Posterior vena cava (tissue), 2 donors: ENCODE measurements at regions not wholly inside any gene's neighbourhood (a gene's known extent, or its start where the extent isn't known, plus 50 kb on each side); places are given as distances from the start of the nearest gene placed in this dataset.

Source experiments
- DNase-seq: peaks from one replicate; pipeline ENCODE4 v3.0.0-alpha.2; 2020; ENCODE audit warnings: low spot score
- intact Hi-C, 2 donors: fragments of 100-400 bp; cut with DNase I; formaldehyde crosslinking; loops; one replicate each; pipeline versions ENCODE4 v1.14.1 to v1.14.2; 2022 to 2023
- donor health status: DM: yes; HTN: yes; CAD: no.
- donor health status: DM: yes; HTN: yes; CAD: no.

DNA sequence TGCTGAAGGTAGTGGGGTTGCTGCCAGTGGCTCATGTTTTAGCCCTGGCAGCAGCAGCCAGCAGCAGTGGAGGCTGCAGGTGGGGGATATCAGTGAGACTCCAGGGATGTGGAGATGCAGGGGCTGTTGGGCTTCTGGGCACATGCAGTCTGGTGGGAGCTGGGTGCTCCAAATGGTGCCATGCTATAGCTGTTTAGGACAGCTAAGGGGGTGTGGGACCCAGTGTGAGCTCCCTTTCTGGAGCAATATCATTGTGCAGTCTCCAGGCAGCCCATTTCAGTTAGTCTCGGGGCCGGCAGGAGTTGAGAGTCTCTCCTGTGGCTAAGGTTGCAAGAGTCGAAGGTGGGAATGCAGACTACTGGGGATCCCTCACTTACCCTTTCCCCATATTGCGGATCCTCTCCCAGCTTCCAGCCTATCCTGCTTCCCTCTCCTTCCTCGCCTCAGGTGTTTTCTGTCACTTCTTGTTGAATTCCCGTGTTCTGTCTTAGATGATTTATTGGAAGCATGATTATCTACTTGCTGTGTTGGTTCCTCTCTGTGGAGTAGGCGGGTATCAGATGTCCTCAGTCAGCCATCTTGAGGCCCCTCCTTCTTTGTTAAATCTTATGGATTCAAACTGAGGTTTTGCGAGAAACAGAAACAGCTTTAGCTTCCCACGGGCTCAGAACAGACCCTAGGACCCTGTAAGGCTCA is 112.0 kb downstream of the FAM43A start:
- intact Hi-C loops: no loop called here
- DNase-seq: no peak

DNA sequence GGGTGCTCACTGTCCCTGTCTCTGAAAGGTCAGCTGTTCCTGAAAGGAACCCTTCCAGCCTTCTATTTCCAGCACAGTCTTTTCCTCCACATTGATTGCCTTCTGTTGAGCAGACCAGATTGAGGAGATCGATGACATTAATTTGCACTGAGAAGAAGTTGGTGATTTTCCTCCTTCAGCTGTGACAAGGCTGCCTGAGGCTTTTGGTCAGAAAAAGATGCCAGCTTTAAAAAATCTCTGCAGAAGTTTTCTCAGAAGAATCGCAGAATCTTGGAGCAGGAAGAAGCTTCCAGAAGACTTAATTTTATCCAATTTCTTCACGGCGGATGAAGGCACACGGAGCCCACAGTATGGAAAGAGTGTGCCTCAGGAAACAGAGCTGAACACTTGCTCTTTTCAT is 112.8 kb downstream of the FAM43A start:
- no peak for DNase-seq
- intact Hi-C loops: no loop called here

DNA sequence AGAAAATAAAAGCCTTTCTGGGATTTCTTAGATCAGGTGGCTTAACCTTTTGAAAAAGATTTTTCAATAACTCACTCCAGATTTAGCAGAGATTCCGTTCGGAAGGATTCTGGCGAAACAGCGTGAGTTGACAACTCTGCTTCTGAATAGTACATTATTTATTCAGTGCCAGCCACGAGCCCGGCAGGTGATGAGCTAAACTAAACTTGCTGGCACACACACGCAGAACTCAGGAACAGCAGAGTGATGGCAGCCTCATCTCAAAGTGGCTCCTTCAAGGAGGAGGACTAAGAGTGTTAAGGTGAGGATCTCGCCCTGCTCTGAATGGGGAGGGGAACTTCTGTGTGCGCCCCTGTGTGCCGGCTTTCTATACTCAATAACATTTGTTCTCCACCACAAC is 114.3 kb downstream of the FAM43A start:
- intact Hi-C loops: no loop called here
- DNase-seq: no peak

DNA sequence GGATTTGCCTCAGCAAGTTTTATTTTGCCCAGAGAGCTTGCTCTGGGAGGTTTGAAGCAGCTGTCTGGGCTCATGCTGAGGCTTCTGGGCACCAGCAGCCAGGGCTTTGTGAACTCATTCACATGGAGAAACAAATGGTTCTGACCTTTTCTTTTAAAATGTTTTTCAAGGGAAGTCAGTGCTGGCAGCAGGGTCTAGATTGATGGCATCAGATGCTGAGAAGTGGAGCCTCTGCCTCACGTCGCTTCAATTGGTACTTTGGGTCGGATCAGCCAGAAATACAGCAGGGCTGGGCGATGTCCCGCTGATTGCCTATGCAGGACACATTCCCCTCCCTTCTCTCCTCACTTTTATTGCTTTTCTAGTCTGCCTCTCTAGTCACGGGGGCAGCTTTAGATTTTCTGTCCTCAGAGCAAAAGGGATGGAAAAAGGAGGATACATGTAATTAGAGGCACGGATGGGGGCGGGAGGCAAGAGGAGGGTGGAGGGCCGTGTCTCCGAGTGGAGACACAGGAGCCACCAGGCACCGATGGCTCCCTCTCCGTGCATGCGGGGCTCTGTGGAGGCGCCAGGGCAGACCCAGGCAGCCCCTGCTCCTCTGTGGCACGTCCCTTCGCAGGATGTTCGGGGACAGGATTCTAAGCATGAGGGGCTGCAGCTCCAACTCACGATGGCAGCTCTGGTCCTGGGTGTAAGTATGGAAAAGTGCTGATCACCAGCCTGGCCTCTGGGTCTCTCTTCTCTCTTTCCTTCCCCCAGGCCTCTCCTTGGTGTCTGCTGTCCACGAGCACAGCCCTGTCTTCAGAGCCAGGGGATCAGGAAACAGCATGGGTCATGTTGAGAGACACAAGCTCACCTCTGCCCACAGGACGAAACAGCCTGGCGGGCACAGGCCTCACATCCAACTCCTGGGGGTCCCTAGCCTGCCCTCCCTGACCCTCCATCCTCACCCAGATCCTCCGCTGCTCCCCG is 116.1 kb downstream of the FAM43A start:
- no peak for DNase-seq

DNA sequence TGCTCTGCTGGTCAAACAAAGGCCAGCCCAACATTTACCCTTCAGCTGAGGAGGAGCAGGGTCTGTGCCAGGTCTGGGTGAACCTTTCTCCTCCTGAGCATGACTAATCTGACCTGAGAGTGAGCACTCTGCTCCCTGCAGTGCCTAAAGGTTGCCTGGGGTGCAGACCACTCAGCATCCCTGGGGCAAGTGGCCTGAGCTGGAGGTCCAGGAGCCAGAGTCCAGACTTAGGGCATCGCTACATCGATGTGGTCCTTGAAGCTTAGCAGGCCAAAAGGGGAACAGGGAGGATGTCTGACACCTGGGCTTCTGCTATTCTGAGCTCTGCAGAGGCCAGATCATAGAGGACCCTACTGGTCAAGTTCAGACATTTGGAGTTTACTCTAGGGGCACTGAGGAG is 119.1 kb downstream of the FAM43A start:
- intact Hi-C loops: no loop called here
- DNase-seq: no peak

More for the DNA sequence above, 116.1 kb downstream of the FAM43A start:
- intact Hi-C loops: no loop called here

DNA sequence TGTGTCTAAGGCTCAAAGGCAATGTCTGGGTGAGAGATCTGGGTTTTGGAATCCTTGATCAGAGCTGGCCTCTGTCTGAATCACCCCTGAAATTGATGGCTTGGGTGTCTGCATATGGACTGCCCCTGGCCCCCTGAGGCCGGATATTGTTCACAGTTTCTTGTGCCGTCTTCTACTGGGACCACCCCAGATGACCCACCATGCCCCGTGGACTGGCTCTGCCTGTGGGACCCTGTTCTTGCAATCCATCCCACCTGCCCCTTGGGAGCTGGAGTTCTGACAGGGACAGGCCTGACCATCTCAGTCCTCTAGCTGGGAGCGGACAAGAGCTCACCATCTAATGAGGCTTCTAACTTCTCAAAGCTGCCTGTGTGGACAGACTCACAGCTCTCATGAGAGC is 119.9 kb downstream of the FAM43A start:
- no peak for DNase-seq
- intact Hi-C loops: no loop called here

DNA sequence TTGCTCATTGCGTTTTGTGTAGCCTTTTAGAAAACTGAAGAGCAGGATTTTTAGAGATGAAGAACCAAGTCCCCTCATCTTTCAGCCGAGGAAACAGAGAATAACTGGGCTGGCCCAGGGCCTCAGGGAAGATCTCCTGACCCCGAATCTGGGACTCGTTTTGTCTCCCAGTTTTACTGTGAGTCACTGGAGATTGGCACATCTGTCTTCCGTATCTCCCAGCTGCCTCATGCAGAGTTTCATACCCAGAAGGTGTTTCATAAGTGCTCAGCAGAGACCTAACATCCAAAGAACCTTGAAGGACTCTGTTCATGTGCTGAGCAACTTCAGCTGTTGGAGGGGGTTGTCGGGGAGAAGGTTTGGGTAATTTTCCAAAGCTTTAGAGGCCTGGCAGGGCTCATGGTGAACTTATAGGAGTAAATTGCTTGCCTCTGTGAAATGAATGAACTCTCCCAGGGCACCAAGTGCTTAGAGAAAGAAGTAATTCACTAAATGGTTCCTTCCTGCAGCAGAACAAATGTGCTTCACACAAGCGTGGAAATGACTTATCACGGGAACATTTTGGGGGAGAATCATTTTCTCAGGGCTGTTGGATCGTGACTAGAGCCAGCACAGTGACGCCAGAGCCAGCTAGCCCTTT is 121.4 kb downstream of the FAM43A start:
- intact Hi-C loops: no loop called here

DNA sequence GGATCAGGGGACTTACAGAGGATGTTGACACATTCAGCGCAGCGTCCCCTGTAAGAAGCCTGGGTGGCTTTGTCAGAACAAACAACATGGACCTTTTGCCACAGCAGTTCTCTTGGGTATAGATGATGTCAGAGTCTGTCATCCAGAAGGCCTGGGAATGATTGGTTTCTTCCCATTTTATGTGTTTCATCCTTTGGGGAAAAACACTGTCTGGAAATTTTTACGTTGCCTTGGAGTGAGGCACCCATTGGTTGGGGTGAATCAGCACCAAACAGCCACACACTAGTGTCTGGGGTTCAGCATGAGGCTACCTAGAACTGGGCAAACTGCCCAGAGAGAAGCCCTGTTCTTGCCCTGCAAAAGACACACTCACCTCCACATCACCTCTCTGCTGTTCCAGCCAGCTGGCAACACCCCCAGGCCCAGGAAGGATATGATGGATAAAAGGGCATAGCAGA is 123.0 kb downstream of the FAM43A start:
- intact Hi-C loops: no loop called here
- no peak for DNase-seq

More for the DNA sequence above, 121.4 kb downstream of the FAM43A start:
- no peak for DNase-seq

DNA sequence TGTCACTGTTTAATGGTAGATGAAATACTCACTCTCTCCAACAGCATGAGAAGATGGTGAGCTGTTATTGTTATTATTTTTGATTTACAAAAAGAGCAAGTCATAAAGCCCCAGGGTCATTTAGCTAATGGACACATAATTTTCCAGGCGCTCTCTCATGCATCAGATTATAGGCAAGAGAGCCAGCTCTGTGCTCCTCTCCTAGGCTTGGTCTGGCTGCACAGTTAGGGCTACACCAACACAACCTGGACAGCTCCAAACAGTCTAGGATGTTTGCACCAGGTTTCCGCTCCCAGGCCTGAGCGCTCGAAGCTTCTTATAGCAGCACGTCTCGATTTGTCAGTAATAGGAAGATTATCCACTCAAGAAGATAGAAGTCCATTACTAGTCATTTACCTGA is 123.7 kb downstream of the FAM43A start:
- DNase-seq: no peak
- intact Hi-C loops: no loop called here

DNA sequence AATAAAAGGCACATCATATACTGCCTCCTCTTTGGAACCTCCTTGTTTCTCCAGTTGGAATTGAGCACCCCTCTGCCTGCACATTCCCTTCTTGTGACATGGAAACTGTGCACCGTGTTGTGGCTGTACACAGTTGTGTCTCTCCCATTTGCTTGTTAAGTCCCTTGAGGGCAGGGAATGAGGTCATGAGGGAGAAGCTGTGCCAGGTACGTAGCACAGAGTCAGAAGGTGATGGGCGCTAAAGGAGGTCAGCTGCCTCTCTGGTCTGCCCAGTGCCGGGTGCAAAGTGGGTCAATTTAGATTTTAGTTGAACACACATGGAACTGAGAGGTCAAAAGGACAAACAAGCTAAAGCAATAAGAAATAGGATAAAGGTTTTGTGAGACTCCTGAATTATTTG is 124.4 kb downstream of the FAM43A start:
- intact Hi-C loops: no loop called here

DNA sequence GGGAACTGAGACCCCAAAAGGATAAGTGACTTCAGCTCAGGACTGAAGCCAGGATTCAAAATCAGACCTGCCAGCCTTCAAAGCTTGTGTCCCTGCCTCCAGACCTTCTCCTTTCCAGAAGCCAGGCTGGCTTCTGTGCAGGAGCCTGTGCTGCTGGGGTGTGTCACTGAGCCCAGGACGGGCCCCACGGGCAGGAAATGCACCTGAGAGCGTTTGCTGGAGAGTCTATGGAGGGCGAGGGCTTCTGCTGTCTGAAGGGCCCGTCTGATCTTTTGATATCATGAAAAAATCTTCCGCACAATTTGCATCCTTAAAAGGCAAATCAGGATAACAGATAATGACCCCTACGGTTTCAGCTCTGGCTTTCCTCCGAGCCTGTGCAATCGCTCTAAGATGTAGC is 125.4 kb downstream of the FAM43A start:
- intact Hi-C loops: no loop called here
- DNase-seq: no peak

More for the DNA sequence above, 124.4 kb downstream of the FAM43A start:
- DNase-seq: no peak

DNA sequence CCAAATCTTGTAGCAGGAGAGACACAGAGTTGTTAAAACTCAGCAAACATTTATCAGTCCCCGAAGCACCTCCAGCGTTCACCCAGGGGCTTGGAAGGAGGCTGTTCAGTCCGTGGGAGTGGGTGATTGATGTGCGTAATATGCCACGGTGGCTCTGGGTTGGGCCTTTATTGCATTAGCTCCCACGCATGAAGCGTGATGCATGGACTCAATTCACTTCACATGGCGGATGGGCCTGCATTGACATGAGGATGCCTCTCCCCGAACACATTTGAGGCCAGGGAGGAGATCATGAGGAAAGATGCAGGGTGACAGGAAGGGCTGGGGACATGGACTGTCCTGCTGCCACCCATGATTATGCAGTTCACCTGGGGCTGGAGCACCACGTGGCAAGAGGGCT is 126.5 kb downstream of the FAM43A start:
- intact Hi-C loops: no loop called here
- no peak for DNase-seq

DNA sequence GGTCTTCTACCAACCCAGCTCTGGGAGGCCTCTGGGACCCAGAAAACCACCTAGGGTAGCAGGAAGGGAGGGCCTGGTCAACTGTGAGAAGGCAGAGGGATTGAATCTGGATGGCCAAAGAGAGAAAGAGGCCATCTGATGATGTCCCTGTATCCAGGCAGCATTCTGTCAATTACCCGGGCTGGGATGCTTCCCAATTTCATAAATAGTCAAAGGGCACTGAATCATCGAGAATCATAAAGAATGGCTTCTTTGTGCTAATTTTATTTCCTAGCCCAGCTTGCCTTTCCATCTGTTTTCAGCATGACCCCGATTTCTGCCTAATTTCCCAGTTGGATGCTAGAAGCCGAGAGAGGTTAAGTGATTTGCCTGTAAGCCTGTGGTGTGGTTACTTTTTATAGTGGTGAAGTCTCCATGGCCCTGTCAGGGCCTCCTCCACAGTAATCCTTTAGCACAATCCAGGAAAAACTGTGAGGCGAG is 129.2 kb downstream of the FAM43A start:
- intact Hi-C loops: no loop called here
- no peak for DNase-seq

DNA sequence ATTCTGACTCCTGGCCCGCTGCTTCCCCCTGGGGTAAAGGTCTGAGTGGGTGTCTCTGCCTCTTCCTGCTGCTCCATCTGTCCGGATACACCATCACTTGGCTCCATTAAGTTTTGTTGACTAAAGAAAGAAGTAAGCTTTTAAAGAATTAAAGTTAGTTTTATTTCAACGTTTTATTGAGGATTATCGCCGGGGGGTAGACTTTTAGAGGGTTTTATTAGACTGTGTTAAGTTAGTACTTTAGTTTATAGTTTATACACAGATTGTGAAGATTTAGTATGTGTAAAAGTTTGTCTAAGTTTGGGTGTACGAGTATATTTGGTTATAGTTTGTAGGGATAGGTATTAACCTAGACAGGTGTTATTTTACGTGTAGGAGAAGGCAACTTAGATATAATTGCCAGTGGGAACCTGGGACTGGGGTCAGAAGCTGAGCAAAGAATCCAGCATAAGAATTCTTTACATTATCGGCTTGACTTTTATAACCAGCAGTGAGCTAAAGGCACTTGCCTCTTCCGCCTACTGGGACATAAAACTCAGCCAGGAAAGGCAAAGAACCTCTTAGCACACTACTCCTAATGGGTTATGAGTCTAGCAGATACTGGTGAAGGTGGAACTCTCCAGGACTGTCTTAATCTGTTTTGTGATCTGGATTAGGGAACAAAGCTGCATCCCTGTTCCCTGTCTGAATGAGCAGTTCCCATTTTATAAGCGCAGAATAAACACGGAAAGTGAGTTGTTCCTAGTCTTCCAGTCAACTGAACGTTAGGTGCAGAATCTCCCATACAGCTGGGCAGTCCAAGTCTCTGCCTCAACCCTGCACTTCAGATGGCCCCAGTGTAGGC is 131.3 kb downstream of the FAM43A start:
- no peak for DNase-seq
- intact Hi-C loops: no loop called here

DNA sequence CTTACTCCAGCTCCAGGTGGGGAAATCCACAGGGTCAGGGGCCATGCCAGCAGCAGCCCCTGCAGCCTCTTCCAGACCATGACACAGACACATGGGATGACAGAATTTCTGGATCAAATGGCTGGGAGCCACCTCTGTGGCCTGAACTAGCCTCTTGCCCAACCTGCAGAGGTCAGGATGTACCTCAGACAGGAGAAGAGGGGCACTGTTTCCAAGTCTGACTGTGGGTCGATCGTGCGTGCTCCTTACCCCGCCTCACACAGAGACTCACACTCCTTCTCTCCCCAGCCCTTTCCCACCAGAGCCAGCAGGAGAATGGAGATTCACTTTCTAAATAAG is 131.9 kb downstream of the FAM43A start:
- no peak for DNase-seq
- intact Hi-C loops: no loop called here

DNA sequence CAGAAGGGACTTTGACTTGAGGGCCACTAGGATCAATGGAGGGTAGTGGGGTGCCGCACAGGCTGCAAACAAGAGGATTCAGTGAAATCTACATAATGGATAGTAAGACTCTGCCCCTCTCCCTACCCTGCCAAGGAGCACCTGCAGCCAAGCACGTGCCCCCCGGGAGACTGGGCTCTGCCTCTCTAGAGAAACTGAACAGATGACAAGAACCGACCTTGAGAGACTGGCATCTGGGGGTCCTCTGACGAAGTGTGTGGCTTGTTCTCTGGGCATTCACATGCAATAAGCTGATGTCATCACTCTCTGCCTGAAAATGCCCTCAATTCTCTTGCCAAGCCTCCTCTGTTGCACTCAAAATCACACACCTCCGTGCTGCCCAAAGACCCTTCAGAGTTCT is 132.3 kb downstream of the FAM43A start:
- no peak for DNase-seq
- intact Hi-C loops: no loop called here

DNA sequence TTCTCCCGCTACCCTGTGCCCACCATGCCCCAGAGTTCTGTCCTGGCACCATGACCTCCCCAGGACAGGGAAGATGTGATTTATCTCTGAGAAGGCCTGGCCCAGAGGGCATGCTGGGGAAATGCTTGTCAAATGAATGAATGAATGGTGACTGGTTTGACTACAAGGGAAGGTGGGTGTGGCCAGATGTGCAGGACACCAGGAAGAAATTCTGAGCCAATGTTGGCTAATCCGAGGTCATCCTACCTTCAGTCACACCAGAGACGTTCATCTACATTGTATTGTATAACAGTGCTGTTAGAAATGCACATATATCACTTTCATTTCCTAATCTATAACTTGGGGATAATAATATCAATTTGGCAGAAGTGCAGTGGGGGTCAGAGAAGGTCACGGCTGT is 138.4 kb downstream of the FAM43A start:
- no peak for DNase-seq

DNA sequence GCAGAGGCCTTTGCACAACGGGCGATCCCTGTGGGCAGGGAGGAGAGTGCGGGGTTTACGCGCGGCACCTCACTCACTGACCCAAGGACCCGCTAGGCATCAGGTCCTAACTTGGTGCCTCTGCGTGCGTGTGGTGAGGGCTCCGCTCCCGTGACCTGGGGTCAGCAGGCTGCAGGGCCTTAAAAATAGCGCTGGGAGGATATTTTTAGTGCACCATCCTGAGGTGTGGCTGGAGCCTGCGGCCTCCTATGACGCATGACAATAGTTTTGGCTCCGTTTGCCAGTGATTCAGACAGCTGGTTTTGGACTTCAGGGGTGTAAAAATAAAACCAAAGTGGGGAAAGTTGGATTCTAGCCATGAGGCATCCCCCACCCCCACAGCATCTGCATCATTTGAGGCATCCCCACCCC is 139.0 kb downstream of the FAM43A start:
- intact Hi-C loops: no loop called here
- DNase-seq: no peak

More for the DNA sequence above, 138.4 kb downstream of the FAM43A start:
- intact Hi-C loops: no loop called here

DNA sequence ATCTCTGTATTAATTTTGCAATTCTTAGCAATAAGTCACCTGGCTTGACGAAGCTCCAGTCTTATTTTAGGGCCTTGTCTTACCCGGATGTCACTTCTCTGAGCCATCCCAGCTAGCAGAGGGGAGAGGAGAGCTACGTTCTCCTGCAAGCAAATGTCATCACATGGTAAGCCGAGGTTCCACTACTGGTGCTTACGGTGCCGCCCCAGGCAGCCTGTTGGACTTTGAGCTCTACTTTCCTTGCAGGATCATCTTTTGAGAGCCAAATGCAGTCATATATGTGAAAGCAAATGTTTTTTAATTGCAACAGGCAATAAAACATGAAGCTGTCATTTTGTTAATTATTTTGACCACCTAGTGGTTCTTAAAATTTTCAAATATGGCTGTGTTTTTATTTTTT is 140.9 kb downstream of the FAM43A start:
- no peak for DNase-seq
- intact Hi-C loops: no loop called here
